ENCODE measurements at regions not wholly inside any gene's neighbourhood (a gene's known extent, or its start where the extent isn't known, plus 50 kb on each side); places are given as distances from the start of the nearest gene placed in this dataset.

DNA sequence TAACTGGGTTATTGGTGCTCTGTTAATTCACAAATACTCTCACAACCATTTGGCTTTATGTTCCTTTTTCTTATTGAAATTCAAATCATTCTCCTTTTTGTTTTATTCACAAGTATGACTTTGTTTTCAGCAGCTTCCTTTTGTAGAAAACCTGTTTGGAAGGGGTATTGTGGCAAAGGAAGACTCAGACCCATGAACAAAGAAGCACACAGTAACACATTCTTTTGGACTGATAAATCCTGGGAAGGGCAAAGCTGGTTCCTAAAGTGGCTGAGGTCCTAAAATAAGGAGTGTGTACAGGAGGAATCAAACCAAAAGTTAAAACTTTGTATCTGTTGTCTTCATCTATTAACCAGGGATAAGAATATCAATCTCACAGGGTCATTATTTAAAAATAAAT is 374.7 kb upstream of the FIGN start:
- Histone ChIP-seq H3K27me3 (replicated peaks in 1 of 4; ENCODE audit: control insufficient read depth in 3 of 4, extremely low read depth in 1 of 4, insufficient read depth in 3 of 4, low read length in 3 of 4) (no peaks in the 10 kb centered on the region), H2BK20ac (ENCODE audit: low read length) (no peak overlapping the region), H3K9ac (replicated peaks in 1 of 4; ENCODE audit: extremely low read depth in 1 of 4, low read depth in 3 of 4, low read length in 3 of 4) (no peak overlapping the region), H3K36me3 (ENCODE audit: control insufficient read depth in 2 of 4, insufficient read depth in 4 of 4, low read length in 3 of 4) (no peaks in the 10 kb centered on the region), H3K79me2 (ENCODE audit: control insufficient read depth in 1 of 2, insufficient read depth in 2 of 2, low read length in 2 of 2) (no peaks in the 10 kb centered on the region), H2BK15ac (ENCODE audit: low read length) (no peak overlapping the region), H2BK5ac (ENCODE audit: low read depth, low read length) (no peak overlapping the region), H4K8ac (ENCODE audit: extremely low read depth, insufficient read depth, low read length) (no peak overlapping the region), H3K9me3 (ENCODE audit: insufficient read depth in 2 of 2, low read depth in 1 of 2, low read length in 1 of 2) (no peaks in the 10 kb centered on the region), H3K27ac (ENCODE audit: low read depth, low read length) (no peak overlapping the region), H4K20me1 (replicated peaks in 1 of 2; ENCODE audit: control insufficient read depth in 1 of 2, insufficient read depth in 2 of 2, low read length in 2 of 2) (no peaks in the 10 kb centered on the region), H3K14ac (ENCODE audit: insufficient read length) (no peak overlapping the region), H3K79me1 (ENCODE audit: low read depth, low read length) (no peaks in the 10 kb centered on the region), H4K91ac (replicated peaks; ENCODE audit: insufficient read length, low read length) (no peak overlapping the region), H4K5ac (ENCODE audit: insufficient read length, low read depth, low read length) (no peak overlapping the region), H3K4me1 (replicated peaks in 1 of 4; ENCODE audit: control insufficient read depth in 3 of 4, insufficient read depth in 4 of 4, low read length in 3 of 4) (peaks cover 0 to 2% (median 0%) of the 10 kb centered on the region in 4 experiments; a peak in 1 of 7 replicates), H3K18ac (ENCODE audit: extremely low read depth, low read length) (no peak overlapping the region), H2AFZ (ENCODE audit: low read length) (no peak overlapping the region), H3K4me3 (ENCODE audit: extremely low read depth in 1 of 4, insufficient read depth in 2 of 4, low read depth in 3 of 4, low read length in 4 of 4) (no peak overlapping the region), H2AK5ac (ENCODE audit: low read depth, low read length) (no peak overlapping the region), H3K23ac (ENCODE audit: insufficient read length) (no peak overlapping the region), H3K4me2 (ENCODE audit: insufficient read depth in 1 of 2, low read depth in 2 of 2, low read length in 2 of 2) (no peak overlapping the region), H2BK120ac (replicated peaks; ENCODE audit: low read depth, low read length) (no peak overlapping the region), H3K23me2 (ENCODE audit: low read depth, low read length) (no peaks in the 10 kb centered on the region), H3K4ac (replicated peaks; ENCODE audit: insufficient read length, low read depth, low read length) (no peak overlapping the region), H2BK12ac (ENCODE audit: low read depth, low read length) (no peak overlapping the region), H3K56ac (replicated peaks; ENCODE audit: insufficient read length, low read depth, low read length) (no peak overlapping the region)
- CTCF ChIA-PET (ENCODE audit: partially characterized antibody) = interaction anchor here (0.7 to 2.4 kb wide), 2 partner anchors 9 to 17 kb away, joined by 3 to 9 read pairs; no protein-coding TSS in a partner anchor
- no peak for TF ChIP-seq RNF2 (IDR thresholded peaks at IDR 0.05; ENCODE audit: borderline replicate concordance, low read depth, low read length, missing control alignments, poor library complexity, severe bottlenecking)
- TF ChIP-seq CHD1 (IDR thresholded peaks at IDR 0.05; ENCODE audit: low read depth, low read length) = no peak
- TF ChIP-seq SRF (IDR thresholded peaks at IDR 0.05; ENCODE audit: low read depth, low read length) = no peak
- TF ChIP-seq SIN3A (conservative IDR thresholded peaks at IDR 0.05 in 1 of 2, IDR thresholded peaks at IDR 0.05 in 1 of 2; ENCODE audit: low read depth in 1 of 2, low read length in 2 of 2) = no peak
- TF ChIP-seq SUZ12 (IDR thresholded peaks at IDR 0.05; ENCODE audit: low read length) = no peak
- TF ChIP-seq POLR2A (IDR thresholded peaks at IDR 0.05; ENCODE audit: control extremely low read depth in 1 of 2, low read depth in 2 of 2, low read length in 2 of 2) = no peak
- no peak for TF ChIP-seq HDAC2 (IDR thresholded peaks at IDR 0.05; ENCODE audit: borderline replicate concordance in 1 of 2, low read depth in 2 of 2, low read length in 2 of 2)
- no peak for TF ChIP-seq BRCA1 (IDR thresholded peaks at IDR 0.05; ENCODE audit: low read depth, low read length)
- no peak for TF ChIP-seq RBBP5 (IDR thresholded peaks at IDR 0.05; ENCODE audit: borderline replicate concordance, low read depth, low read length)
- TF ChIP-seq BACH1 (IDR thresholded peaks at IDR 0.05; ENCODE audit: low read length) = no peak
- TF ChIP-seq SAP30 (IDR thresholded peaks at IDR 0.05; ENCODE audit: insufficient read depth, insufficient replicate concordance, low read length) = no peak
- DNase-seq (ENCODE audit: low read depth in 1 of 2, low spot score in 2 of 2) (no peak), FAIRE-seq (no peak)
- POLR2A ChIA-PET (ENCODE audit: partially characterized antibody) = no interaction called here

Measured in H1 (cell line).